GM12891 (cell line): ENCODE measurements at regions not wholly inside any gene's neighbourhood (a gene's known extent, or its start where the extent isn't known, plus 50 kb on each side); places are given as distances from the start of the nearest gene placed in this dataset.

Experiments used
- POLR2A ChIP-seq: IDR thresholded peaks from 2 replicates; pipeline ENCODE4 v1.6.1; 2011; ENCODE audit warnings: low read depth, low read length, control low read depth
- POLR2AphosphoS5 ChIP-seq: IDR thresholded peaks from 2 replicates; pipeline ENCODE4 v1.6.1; 2011; ENCODE audit warnings: low read depth, low read length, control low read depth
- SPI1 ChIP-seq: IDR thresholded peaks from 2 replicates; pipeline ENCODE4 v1.6.1; 2011; ENCODE audit warnings: low read depth, low read length, control low read depth
- TAF1 ChIP-seq: IDR thresholded peaks from 2 replicates; pipeline ENCODE4 v1.6.1; 2011; ENCODE audit warnings: low read depth, low read length, control low read depth

DNA sequence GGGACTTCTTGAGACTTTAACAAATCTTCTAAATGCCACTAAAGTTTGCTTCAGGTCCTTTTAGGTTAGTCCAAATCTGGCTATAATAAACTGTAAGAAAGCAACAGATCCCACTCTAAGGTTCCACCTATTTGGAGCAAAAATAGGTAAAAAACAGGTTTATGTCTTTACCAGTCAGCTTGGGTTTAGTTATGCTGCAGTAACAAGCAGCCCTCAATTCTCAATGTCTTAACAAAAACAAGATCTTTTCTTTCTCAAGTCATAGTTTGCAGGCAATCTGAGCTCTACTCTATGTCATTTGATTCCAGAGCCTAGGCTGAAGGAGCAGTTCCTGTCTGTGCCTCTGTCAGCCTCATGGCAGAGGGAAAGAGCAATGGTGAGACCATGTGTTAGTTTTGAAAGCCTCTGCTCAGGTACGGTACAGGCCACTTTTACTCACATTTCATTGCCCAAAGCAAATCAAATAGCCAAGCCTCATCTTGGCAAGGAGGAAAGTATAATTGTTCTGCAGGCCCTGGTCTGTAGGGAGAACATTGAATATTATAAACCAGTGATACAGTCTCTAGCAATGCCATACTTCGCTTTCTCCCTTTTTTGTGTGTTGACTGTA is 108.6 kb downstream of the CD83 start:
- TF ChIP-seq POLR2A (no peak), POLR2AphosphoS5 (no peak), TAF1 (no peak), SPI1 (no peak)
